ENCODE measurements at regions not wholly inside any gene's neighbourhood (a gene's known extent, or its start where the extent isn't known, plus 50 kb on each side); places are given as distances from the start of the nearest gene placed in this dataset.
"Not testable (repeated sequence)": the region's sequence is repeated elsewhere in the genome, so short reads cannot be mapped to it uniquely, and the experiment has no call there.

- no peak for DNase-seq (ENCODE audit: low spot score)
Measured at GRCh38 chr7:118802726-118803125, 578.2 kb downstream of the ANKRD7 start.

DNA sequence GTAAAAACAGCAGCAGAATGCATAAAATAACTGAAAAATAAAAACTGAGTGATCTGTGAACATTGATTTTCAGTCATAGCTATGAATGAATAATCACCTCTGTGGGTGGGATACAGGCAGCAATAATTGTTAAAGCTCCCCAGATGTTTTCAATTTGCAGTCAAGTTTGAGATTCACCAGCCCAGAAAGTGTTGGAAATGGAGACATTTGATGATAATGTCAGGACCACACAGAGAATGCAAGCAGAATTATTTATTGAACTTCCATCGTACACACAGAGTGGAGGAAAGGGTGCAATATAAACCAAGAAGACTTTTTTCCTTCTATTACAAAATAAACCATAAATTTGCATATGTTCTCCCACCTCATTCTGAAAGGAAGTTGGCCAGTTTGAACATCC, 601.7 kb downstream of the ANKRD7 start:
- DNase-seq (ENCODE audit: low spot score), result no peak

DNA sequence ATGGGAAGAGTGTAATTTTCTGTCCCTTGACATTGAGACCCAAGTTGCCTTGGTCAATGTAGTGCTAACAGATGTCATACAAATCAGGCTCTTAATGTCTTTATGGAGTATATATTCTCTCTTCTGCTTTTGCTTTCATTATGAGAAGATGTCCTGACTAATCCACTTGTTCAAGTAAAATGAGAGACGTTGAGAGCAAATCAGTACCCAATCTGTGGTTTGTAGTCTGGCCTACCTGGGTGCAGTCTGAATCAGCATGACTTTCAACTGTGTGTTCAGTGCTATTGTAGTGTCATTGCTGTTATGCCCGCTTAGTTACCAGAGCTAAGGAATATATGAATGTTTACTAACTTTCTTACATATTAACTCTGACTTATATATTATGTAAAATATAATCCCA, 612.4 kb downstream of the ANKRD7 start:
- DNase-seq (ENCODE audit: low spot score), result no peak

DNA sequence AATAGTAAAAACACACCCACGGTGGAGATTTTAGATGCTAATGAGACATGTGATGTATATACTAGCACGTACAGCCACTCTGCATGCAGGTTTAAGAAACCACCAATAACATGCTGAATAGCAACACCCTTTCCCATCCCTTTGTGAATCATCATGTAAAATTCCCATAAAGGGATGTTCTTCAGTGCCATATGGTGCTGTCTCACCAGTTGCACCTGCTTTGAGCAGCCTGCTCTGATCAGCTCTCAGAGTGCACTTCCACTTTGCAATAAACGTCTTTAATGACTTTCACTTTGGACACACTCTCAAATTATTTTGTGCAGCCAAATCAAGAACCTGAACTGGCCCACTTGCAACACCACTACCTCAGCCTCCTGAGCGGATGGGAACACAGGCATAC, 615.0 kb downstream of the ANKRD7 start:
- no peak for DNase-seq (ENCODE audit: low spot score)

GRCh38 chr7:118843456-118843855, 619.0 kb downstream of the ANKRD7 start:
- no peak for DNase-seq (ENCODE audit: low spot score)

DNA sequence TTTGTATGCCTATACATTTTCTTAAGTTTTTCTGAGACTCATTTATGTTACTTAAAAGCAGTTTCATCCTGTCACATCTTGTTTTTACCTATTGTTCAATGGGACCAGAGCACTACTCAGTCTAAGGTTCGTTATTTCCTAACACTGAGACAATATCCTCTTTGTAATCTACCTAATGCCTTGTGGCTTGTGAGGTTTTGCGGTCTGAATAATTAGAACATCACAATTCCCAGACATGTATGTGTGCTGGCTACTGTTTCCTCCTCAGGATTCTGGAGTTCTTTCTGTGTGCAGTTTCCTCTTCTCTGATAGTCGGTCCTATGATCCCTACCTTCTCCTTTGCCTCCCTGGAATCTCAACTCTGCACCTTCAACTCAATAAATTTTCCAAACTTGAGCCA, 620.2 kb downstream of the ANKRD7 start:
- no peak for DNase-seq (ENCODE audit: low spot score)

DNA sequence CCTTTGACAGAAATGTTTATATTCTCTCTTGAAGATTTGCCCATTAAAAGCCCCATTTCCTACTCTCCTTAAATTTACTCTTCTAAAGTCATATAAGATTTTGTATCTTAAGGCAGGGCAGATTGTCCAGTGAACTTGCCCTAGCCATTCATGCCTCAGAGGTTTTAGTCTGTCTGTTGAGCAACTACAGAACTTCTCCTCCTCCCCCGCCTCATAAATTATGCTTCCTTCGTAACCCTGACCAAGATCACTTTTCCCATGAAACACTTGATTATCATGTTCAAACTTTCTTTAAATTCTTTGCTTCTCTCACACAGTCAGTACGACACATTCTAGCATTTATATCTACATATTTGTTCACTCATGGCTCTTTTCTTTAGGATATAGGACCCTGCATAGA, 621.3 kb downstream of the ANKRD7 start:
- no peak for DNase-seq (ENCODE audit: low spot score)

DNA sequence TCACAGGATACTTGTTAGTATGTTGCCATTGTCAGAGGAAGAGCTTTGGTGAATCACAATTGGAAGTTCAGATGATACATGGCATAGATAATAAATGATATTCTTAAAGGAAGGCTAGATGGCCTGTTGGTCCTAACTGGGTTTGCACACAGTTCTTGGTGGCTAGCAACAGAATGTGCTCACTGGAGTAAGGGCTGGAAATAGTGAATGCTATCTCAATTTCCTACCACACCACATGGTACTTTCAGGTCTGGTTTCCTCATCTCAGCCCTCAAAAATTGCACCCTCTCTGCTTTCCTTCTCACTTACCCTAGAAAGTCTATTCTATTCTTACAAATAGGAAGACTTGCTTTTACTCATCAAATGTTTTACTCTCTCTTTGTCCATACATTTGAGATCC, 622.5 kb downstream of the ANKRD7 start:
- no peak for DNase-seq (ENCODE audit: low spot score)

DNA sequence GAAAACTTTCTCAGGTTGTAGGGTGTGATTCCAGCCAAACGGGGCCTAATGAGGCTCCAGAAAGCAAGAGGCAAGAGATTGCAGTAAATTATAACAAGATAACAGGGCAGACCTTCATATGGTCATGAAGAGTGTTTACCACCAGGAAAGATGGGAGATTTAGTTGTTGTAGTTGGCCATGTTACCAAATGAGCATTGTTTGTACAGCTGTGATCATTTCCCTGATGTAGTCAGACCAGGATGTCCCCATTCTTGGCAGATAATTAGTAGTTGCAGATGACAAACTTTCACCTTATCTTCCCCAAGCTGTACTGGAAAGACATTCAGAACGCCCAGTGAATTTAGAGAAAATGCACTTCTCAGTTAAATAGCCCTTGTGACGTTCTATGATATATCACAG, 630.8 kb downstream of the ANKRD7 start:
- DNase-seq (ENCODE audit: low spot score), result no peak

GRCh38 chr7:118858651-118859149, 634.2 kb downstream of the ANKRD7 start:
- no peak for DNase-seq (ENCODE audit: low spot score)

GRCh38 chr7:118861581-118861980, 637.1 kb downstream of the ANKRD7 start:
- DNase-seq (ENCODE audit: low spot score), result no peak

- no peak for DNase-seq (ENCODE audit: low spot score)
Measured at GRCh38 chr7:118862740-118863139, 638.2 kb downstream of the ANKRD7 start.

GRCh38 chr7:118863966-118864365, 639.5 kb downstream of the ANKRD7 start:
- DNase-seq (ENCODE audit: low spot score), result no peak

DNA sequence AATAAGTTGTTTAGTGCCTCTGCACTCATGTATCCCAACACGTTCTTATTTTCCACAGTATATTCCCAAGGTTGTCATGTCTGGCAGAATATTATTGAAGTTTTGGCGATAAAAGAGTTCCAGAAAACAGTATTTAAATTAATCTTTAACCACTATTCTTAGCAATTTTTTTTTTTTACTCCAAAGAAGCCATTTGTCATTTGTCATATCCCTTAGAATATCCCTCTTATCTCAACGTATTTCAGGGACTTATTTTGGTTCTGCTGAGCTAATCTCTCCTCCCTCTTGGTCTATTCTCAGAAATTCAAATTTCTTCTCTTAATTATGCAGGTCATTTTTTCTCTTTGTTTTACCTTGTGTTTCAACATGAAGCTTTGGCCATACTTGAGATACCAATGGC, 643.4 kb downstream of the ANKRD7 start:
- DNase-seq (ENCODE audit: low spot score), result no peak

GRCh38 chr7:118869141-118869540, 644.6 kb downstream of the ANKRD7 start:
- DNase-seq (ENCODE audit: low spot score), result not testable (repeated sequence)

DNA sequence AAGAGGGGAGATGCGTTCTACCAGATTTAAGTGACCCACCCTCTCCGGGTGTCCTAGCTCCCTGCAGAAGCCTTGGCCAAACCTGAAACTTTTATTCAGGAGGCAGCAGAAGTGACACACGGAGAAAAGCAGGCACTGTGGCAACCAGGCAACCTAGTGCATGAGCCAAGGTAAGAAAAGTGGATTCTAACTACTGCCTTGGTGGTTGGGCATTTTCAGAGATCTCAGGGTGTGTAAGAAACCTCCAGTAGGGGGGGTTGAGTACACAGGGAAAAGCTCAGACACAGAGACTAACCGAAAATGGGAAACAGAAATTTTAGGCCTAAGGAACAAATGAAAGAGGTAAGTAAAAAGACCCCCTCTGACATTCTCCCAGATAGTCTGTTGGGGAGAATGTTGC, 645.7 kb downstream of the ANKRD7 start:
- DNase-seq (ENCODE audit: low spot score), result no peak

DNA sequence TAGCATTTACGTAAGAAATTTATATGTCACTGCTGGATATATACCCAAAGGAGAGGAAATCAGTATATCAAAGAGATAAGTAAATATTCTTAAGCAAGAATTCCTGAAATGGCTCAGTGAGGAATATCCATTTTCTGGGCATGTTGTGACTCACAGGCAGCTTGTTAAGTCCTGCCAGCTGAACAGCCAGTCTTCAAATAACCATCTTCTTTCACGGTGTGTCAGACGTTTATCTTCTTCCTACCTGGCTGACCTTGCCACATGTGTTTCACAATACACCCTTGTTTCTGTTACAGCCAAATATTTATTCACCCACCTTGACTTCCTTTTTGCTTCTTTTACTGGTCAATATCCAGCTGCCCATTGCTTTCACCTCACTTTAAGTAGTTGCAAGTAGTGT, 648.1 kb downstream of the ANKRD7 start:
- no peak for DNase-seq (ENCODE audit: low spot score)

GRCh38 chr7:118877187-118877586, 652.7 kb downstream of the ANKRD7 start:
- DNase-seq (ENCODE audit: low spot score), result no peak

DNA sequence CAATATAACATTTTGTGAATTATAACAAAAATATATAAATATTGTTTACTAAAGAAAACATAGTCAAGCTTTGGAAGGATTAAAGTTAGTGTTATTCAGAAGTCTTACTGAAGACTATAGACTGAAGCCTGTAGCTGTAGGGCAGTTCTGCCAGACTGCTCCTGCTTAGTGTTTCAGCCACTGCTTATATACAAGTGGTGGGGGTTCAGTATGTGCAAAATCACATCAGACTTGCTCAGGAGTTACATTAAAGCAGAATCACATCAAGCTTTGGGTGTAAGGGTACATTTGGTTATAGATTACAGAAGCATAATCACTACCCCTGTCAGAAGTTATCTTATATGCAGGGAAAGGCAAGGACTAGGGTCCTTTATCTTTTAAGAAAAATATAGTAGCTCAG, 653.8 kb downstream of the ANKRD7 start:
- DNase-seq (ENCODE audit: low spot score), result no peak

DNA sequence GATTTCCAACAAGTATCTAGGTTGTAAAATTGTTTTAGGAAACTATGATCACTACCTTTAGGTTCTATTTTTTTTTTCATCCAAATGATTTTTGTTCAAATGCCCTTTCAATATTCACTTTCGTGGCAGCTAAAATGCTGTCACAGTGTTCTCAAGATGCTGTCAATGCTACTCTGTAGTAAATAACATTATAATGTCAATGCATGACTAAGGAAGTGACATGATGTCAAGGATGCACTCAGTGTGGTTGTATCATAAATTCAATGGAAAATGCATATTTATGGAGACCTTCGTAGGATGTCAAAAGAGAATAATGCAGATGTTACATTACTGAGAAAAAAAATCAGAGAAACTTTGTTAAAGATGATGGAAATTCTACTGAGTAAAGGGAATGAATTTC, 673.8 kb downstream of the ANKRD7 start:
- DNase-seq (ENCODE audit: low spot score), result no peak

GRCh38 chr7:118902600-118902999, 678.1 kb downstream of the ANKRD7 start:
- no peak for DNase-seq (ENCODE audit: low spot score)

DNA sequence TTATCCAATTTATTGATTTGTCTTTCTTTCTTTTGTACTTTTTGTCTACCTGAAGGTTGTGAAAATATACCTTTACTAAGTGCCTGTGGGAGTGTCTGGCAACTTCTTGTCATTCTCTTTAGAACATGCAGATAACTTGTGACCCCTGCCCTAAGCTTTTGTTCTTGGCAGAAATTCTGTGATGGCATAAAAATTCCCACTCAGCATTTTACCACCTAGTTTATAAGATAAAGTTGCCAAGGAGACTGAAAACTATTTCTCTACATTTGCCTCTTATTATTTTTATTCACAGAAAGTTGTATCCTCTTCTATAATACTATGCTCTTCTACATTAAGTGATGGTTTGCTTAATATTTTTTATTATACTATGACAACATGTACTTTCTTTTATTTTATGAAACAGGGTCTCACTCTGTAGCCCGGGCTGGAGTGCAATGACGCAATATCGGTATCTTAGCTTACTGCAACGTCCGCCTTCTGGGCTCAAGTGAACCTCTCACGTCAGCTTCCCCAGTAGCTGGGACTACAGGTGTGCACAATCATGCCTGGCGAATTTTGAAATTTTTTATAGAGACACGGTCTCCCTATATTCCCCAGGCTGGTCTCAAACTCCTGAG, 683.5 kb downstream of the ANKRD7 start:
- DNase-seq (ENCODE audit: low spot score), result no peak

- DNase-seq (ENCODE audit: low spot score), result not testable (repeated sequence)
Measured at GRCh38 chr7:118916120-118916519, 691.6 kb downstream of the ANKRD7 start.

GRCh38 chr7:118918556-118918955, 694.1 kb downstream of the ANKRD7 start:
- DNase-seq (ENCODE audit: low spot score), result no peak

- no peak for DNase-seq (ENCODE audit: low spot score)
Measured at GRCh38 chr7:118938845-118939244, 714.3 kb downstream of the ANKRD7 start.

Measured in HuH-7 (cell line).